Activated CD4-positive, CD25-positive, alpha-beta regulatory T cell treated with anti-CD3 and anti-CD28 coated beads, Interleukin-2, amount 50 U/mL, for 24 hours (primary cell): ENCODE measurements at regions not wholly inside any gene's neighbourhood (a gene's known extent, or its start where the extent isn't known, plus 50 kb on each side); places are given as distances from the start of the nearest gene placed in this dataset.
"Not testable (repeated sequence)": the region's sequence is repeated elsewhere in the genome, so short reads cannot be mapped to it uniquely, and the experiment has no call there.

Experiments
- ATAC-seq, 2 donors: fragments of 150-1000 bp; cut with Tn5 transposase; one replicate each; pipeline ENCODE4 v1.10.0; 2021; ENCODE audit warnings: mild to moderate bottlenecking in 1 of 2, moderate library complexity in 1 of 2

DNA sequence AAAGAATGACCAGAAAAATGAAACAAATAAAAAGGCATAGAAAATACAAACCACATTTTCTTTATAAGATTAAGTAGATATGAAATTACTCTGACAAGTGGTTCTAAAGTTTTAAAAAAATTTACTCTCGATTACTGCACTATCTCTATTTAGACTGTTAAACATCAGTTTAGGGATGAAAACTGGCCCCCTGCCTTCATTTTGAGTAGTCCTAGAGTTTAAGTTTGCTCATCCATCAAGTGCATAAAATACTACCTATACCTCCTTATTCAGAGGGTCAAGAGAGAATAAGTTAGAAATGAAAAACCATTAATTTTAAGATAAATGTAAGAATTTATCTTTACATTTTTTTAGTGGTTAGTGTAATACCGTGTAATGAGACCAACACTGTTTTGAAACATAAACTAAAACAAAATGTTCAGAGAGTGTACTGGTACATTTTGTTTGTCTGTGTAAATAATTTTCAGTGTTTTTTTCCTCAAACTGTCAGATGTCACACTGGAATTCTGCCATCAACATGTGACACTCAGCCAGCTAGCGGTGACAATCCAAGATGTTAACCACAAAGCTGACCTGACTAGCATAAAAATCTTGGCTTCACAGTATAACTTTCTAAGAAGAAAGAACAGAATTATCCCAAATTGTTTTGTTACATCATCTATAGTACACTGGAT, 184.8 kb upstream of the PCDH20 start:
- ATAC-seq = no peak

DNA sequence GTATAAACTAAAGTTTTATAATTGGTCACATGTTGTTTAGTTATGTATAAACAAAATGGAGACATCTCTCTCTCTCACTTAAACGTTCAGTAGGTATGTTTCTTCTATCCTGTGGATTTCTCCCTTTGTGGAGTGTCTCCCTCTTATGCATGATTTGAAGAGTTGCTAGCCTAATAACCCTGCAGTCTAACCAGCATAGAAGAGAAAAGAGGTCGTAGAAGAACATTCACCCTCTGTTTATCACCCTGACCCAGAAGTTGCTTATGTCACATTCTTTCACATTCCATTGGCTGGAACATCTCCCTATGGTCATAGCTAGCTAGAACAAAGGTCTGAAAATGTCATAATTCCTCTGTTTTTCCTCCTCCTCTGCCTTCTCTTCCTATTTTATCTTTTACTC, 176.8 kb upstream of the PCDH20 start:
- no peak for ATAC-seq

DNA sequence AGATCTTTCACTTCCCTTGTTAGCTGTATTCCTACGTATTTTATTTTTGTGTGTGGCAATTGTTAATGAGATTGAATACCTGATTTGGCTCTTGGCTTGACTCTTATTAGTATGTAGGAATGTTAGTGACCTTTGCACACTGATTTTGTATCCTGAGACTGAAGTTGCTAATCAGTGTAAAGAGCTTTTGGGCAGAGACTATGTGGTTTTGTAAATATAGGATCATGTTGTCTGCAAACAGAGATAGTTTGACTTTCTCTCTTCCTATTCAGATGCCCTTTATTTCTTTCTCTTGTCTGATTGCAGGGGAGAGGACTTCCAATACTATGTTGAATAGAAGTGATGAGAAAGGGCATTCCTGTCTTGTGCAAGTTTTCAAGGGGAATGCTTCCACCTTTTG, 160.3 kb upstream of the PCDH20 start:
- no peak for ATAC-seq

DNA sequence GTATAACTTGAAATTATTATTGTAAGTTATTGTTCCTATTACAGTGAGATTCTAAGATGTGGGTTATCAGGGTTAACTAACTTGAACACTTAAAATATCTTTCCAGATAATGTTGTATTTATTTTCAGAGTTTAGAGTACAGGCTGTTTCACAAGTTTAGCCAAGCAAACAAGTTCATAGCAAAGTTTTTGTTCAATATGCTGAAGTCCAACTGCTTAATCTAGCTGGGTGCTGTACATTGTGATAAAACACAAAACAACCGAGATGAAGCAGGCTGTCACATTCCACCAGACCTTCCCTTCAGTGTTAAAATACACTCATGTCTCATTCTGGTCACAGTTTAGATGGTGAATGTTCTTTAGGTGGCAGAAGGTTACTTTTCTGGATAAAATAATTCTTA, 148.0 kb upstream of the PCDH20 start:
- no peak for ATAC-seq

DNA sequence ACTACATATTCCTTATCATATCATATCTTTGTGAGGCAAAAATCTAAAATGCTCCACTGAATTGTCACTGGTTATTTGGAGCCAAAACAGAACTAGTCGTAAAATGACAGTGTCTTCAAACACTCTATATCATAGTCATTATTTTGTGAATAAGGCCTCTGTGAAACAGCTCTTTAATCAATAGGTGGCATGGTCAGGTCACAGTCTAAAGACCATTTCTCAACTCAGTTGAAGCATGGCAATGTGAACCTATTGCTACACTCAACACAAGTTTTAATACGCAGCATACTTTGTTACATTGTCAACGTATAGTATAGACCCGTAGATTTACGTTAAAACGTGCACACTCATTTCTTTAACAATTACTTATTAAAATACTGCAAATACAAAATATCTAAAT, 131.3 kb upstream of the PCDH20 start:
- no peak for ATAC-seq

DNA sequence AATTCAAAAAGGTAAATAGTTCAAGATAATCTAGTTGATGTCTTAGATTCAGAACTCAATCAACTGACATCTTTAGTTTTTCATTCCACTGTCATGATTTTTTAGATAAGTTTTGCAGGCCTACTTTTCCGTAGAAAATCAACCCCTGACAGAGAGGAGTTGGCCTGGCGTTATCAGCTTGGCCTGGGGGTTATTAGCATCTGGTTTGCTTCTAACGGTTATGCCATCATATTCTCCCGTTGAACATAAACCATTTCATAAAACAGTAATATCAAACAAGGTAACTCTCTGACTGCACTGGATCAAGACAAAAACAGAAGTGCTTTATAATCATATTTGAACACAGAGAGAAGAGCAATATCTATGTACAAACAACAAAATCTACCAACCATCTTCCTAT, 130.8 kb upstream of the PCDH20 start:
- no peak for ATAC-seq

DNA sequence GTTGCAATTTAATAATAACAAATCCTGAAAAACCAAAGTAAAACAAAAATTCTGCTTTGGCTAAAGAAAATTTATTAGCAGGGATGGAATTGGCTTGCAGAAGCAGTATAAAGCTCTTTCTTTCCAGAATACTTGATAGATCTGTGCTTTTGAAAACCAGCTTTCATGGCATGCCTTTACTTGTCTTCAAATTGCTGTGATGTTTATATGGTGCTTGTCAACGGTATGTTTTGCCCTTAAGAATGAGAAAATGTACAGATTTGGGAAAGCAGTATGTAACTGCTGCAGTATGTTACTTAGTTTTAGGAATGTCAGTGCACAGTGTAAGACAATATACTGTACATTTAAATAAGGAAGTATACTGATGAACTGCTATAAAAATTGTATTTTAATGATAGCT, 120.8 kb upstream of the PCDH20 start:
- no peak for ATAC-seq

DNA sequence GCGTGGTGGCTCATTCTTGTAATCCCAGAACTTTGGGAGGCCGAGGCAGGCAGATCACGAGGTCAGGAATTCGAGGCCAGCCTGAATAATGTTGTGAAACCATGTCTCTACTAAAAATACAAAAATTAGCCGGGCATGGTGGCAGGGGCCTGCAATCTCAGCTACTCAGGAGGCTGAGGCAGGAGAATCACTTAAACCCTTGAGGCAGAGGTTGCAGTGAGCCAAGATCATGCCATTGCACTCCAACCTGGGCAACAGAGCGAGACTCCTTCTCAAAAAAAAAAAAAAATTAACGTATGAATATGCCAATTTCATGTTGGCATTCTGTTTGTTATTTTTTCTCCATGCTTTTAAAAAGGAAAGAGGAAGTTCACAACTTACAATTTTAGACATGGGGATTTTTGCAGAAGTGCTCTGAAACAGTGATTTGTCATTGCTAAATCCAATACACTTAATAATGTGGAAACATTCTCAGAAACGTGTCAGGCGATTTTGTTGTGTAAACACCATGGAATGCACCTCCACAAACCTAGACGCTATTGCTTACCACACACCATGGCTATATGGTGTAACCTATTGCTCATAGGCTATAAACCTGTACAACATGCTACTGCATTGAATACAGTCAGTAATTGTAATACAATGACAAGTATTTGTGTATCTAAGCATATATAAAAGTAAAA, 115.9 kb upstream of the PCDH20 start:
- no peak for ATAC-seq

DNA sequence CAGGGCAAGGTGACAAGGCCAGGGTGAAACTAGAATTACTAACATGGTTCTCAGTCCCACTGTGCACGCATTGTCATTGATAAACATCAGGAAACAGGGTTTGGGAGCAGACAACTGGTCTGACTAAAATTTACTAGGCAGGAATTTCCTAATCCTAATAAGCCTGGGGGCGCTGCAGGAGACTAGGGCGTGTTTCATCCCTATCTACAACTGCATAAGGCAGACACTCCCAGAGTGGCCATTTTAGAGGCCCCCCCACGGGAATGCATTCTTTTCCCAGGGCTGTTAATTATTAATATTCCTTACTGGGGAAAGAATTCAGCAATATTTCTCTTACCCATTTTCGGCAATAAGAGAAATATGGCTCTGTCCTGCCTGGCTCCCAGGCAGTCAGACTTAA, 103.6 kb upstream of the PCDH20 start:
- not testable (repeated sequence) for ATAC-seq

DNA sequence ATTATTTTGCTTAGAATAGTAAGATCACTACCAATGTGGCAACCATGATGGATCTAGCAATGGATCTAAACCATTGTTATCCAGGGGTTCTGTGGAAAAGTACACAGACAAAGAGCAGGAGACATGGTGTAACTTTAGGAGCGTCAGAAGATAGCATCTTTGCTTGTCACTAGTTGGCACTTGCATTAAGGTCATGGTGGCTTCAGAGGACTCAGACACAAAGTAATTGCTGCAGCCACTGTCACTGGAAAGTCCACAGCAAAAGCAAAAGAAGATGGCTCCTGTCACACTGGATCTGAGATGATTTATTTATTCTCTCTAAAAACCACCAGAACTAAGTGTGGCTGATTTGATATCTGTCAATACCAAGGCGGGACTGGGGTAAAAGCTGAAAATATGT, 93.3 kb upstream of the PCDH20 start:
- no peak for ATAC-seq

DNA sequence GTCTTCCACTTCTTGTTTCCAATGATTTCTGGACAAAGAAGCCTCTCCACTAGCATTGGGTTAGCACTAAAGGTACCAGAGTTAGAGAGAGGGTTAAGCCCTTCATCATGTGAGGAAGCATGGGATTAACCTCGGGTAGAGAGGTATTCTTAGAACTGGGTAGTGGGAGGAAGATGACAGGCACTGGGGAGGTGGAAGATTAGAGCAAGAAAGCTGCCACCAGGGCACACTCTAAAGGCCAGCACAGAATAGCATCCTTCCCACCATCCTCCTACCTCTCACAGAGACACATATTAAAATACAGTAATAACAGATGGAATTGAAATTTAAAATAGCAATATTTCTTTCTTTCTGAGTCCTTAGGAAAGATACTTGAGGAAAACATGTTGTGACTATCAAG, 84.5 kb upstream of the PCDH20 start:
- ATAC-seq = no peak

DNA sequence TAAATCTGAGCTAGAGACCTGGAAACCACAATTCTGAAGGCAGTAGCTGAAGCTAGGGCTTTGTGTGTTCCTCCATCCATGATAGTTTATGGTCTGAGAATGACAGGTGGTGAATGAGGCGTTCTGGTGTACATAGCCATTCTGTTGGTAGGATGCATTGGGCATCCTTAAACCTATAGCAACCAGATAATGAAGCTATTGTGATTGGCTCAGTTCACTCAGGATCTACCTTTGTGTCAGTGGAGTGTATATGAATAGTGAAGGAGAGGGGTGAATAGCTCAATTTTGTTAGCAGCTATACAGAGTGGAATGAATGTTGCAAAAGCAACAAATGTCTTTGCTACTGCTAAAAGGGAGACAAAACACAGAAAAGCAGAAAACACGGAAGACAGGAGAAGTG, 80.0 kb upstream of the PCDH20 start:
- ATAC-seq = no peak

DNA sequence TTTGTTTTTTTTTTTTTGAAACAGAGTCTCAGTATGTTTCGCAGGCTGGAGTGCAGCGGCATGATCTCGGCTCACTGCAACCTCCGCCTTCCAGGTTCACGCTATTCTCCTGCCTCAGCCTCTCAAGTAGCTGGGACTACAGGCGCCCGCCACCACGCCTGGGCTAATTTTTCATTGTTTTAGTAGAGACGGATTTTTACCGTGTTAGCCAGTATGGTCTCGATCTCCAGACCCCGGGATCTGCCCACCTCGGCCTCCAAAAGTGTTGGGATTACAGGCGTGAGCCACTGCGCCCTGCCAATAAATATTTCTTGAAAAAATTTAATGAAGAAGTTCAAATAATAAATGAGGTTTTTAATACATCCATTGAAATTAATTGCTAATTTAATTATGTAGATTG, 77.9 kb upstream of the PCDH20 start:
- not testable (repeated sequence) for ATAC-seq

DNA sequence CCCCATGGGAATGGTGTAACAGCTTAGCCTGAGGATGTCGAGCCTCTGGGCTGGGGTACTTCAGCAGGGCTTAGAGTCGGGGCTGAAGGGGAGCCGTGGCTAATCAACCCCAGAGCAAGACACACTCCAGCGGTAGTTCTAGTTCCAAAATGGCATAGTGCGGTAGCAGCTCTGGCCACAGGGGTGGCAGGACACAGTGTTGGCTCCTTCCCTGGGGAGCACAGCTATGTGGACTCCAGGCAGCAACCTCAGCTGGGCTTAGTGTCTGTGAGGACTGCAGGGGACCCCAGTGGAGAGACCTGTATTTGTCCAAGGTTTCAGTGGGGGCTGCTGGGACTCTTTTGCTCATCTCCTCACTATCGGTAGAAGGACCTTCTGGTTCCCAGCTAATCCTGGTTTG, 70.8 kb upstream of the PCDH20 start:
- no peak for ATAC-seq

DNA sequence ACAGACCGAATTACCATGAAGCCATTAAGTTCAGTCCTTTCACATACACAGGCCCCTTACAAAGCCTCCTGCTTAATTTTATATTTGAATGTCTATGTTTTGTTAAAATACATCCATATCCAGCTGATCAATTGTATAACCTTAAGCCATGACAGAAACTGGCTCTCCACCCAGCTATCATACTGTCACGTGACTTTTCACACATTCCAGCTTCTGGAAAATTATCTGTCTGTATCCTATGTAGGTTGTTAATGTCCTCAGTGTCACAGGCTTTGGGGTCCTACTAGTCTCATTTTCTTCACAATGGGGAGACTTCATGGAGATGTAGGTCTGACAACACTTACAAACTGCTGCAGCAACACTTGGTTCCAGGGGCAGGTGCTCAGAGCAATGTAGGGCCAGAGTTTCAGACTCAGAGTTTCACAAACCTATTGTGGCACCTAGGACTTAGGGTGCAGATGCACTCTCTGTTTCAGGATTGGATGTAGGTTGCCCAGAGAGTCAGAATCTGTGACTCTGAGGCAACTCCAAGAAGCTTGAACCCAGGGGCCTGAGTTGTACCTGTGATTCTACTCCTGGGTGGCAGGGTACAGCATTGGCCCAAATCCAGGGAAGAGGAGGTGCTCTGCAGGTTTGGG, 69.6 kb upstream of the PCDH20 start:
- no peak for ATAC-seq

DNA sequence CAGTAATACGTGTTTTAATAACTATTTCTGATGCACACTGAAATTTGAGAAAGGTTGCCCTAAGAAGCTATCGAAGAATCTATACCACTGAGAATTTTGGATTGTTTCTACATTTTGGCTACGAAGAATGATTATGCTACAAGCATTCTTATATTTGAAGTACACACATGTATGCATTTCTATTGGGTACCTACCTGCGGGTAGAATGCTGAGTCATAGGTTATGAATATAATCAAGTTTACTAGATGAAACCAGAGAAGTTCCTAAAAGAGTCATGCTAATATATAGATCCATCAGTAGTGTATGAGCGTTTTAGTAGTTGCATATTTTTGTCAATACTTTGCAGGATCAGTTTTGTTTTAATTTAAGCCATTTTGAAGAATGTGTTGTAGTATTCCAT, 62.0 kb upstream of the PCDH20 start:
- no peak for ATAC-seq

DNA sequence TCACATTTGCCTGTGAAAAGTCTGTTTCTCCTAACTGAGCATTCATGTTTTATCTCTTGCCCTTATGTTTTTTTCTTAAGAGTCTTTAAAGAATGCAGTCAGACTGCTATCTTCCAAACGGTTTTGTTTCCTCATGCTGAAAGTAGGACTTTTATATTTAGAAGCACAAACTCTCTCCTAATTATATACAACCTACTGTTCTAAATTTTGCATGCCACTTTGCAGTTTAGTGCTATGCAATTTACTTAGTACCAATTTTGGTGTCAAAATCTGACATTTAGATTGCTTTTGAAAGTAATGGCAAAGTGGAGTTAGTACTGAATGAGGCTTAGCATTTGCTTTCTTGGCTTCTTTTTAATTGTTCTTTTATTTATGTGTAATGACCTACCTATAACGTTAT, 55.1 kb upstream of the PCDH20 start:
- ATAC-seq = no peak

DNA sequence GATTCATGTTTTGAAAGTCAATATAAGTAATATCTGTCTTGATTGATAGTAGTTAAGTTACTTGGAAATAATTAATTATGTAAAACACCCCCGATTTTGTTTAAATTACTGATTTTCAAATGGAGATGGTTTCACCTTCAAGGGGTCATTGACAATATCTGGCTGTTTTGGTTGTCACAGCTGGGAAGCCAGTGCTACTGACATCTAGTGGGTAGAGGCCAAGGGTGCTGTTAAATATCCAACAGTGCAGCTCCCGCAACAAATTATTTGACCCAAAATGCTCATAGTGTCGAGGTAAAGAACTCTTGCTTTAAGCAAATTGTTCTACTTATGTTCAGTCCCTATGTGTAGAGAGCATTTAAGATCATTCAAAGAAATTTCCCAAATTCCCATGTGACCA, 50.6 kb upstream of the PCDH20 start:
- no peak for ATAC-seq
